GM12892 (cell line): ENCODE measurements at regions not wholly inside any gene's neighbourhood (a gene's known extent, or its start where the extent isn't known, plus 50 kb on each side); places are given as distances from the start of the nearest gene placed in this dataset.

ENCODE experiments used
- POLR2A ChIP-seq: IDR thresholded peaks from 2 replicates; pipeline ENCODE4 v1.6.1; 2011; ENCODE audit warnings: low read depth, low read length, control low read depth
- POLR2AphosphoS5 ChIP-seq: IDR thresholded peaks from 2 replicates; pipeline ENCODE4 v1.6.1; 2011; ENCODE audit warnings: low read depth, low read length, control low read depth

- TF ChIP-seq POLR2AphosphoS5 = no peak
- TF ChIP-seq POLR2A = no peak
These were observed 232.9 kb upstream of the NCAM1 start for GRCh38 chr11:112728288-112728687.
